Neuronal stem cell (in vitro differentiated cells): ENCODE measurements at regions not wholly inside any gene's neighbourhood (a gene's known extent, or its start where the extent isn't known, plus 50 kb on each side); places are given as distances from the start of the nearest gene placed in this dataset.

Source experiments
- DNase-seq: peaks from one replicate; pipeline ENCODE4 v3.0.0-alpha.2; 2013; ENCODE audit warnings: low spot score
- H2AFZ ChIP-seq: one replicate; pipeline ENCODE4 v1.6.1; 2013; ENCODE audit warnings: mild to moderate bottlenecking, low read length, inconsistent platforms
- H2AK5ac ChIP-seq: 2 replicates; pipeline ENCODE4 v1.6.1; 2013; ENCODE audit warnings: low read depth, mild to moderate bottlenecking, inconsistent platforms, low read length, moderate library complexity, mixed read lengths
- H2BK120ac ChIP-seq: 2 replicates; pipeline ENCODE4 v1.6.1; 2013; ENCODE audit warnings: low read depth, mild to moderate bottlenecking, inconsistent platforms, low read length, moderate library complexity, mixed read lengths
- H2BK12ac ChIP-seq: one replicate; pipeline ENCODE4 v1.6.1; 2013; ENCODE audit warnings: low read length, inconsistent platforms
- H2BK15ac ChIP-seq: 2 replicates; pipeline ENCODE4 v1.6.1; 2013; ENCODE audit warnings: mild to moderate bottlenecking, low read length, inconsistent platforms, mixed read lengths
- H2BK5ac ChIP-seq: one replicate; pipeline ENCODE4 v1.6.1; 2013; ENCODE audit warnings: inconsistent platforms, mild to moderate bottlenecking, low read length, moderate library complexity
- H3K14ac ChIP-seq: one replicate; pipeline ENCODE4 v1.6.1; 2013; ENCODE audit warnings: low read length, inconsistent platforms
- H3K18ac ChIP-seq: 2 replicates; pipeline ENCODE4 v1.6.1; 2013; ENCODE audit warnings: low read length, inconsistent platforms
- H3K23ac ChIP-seq: 2 replicates; pipeline ENCODE4 v1.6.1; 2013; ENCODE audit warnings: low read depth, mild to moderate bottlenecking, mixed read lengths, low read length, inconsistent platforms; ENCODE audit not compliant: poor library complexity
- H3K27ac ChIP-seq: replicated peaks from 3 replicates; pipeline ENCODE4 v1.5.1; 2013; ENCODE audit warnings: low read length, inconsistent platforms
- H3K27me3 ChIP-seq, 3 experiments: 2 replicates each; pipeline ENCODE4 v1.6.1; 2013; ENCODE audit warnings: low read length in 3 of 3, mild to moderate bottlenecking in 2 of 3, inconsistent platforms in 1 of 3, low read depth in 1 of 3, mixed read lengths in 1 of 3, moderate library complexity in 1 of 3; ENCODE audit not compliant: control insufficient read depth in 3 of 3, insufficient read depth in 3 of 3
- H3K36me3 ChIP-seq, 2 donors: replicated peaks in 1 of 2; 2 replicates each; pipeline ENCODE4 v1.6.1; 2013; ENCODE audit warnings: low read length in 2 of 2; ENCODE audit not compliant: control insufficient read depth in 2 of 2, insufficient read depth in 2 of 2
- H3K4ac ChIP-seq: 2 replicates; pipeline ENCODE4 v1.6.1; 2013; ENCODE audit warnings: inconsistent platforms, mild to moderate bottlenecking, low read length, moderate library complexity
- H3K4me1 ChIP-seq, 2 donors: 1 replicate in 1 of 2; 2 replicates in 1 of 2; pipeline ENCODE4 v1.6.1; 2013; ENCODE audit warnings: low read length in 2 of 2, low read depth in 1 of 2; ENCODE audit not compliant: control insufficient read depth in 2 of 2, insufficient read depth in 1 of 2
- H3K4me2 ChIP-seq: one replicate; pipeline ENCODE4 v1.6.1; 2013; ENCODE audit warnings: mild to moderate bottlenecking, low read length, inconsistent platforms; ENCODE audit not compliant: insufficient read depth, poor library complexity, severe bottlenecking
- H3K4me3 ChIP-seq, 2 donors: 2 replicates each; pipeline ENCODE4 v1.5.1; 2013; ENCODE audit warnings: low read length in 2 of 2, mild to moderate bottlenecking in 2 of 2, inconsistent platforms in 1 of 2, moderate library complexity in 1 of 2
- H3K79me1 ChIP-seq: one replicate; pipeline ENCODE4 v1.6.1; 2013; ENCODE audit warnings: low read depth, mild to moderate bottlenecking, inconsistent platforms, low read length, moderate library complexity
- H3K9ac ChIP-seq: one replicate; pipeline ENCODE4 v1.6.1; 2013; ENCODE audit warnings: mild to moderate bottlenecking, low read depth, low read length, inconsistent platforms; ENCODE audit not compliant: poor library complexity
- H3K9me3 ChIP-seq, 2 donors: replicated peaks in 1 of 2; 2 replicates each; pipeline versions ENCODE3 to v1.6.1; 2013; ENCODE audit warnings: low read length in 2 of 2, mild to moderate bottlenecking in 2 of 2, inconsistent platforms in 1 of 2, low read depth in 1 of 2, mixed read lengths in 1 of 2, moderate library complexity in 1 of 2; ENCODE audit not compliant: control insufficient read depth in 2 of 2, insufficient read depth in 1 of 2
- H4K8ac ChIP-seq: one replicate; pipeline ENCODE4 v1.6.1; 2013; ENCODE audit warnings: low read depth, mild to moderate bottlenecking, inconsistent platforms, low read length, moderate library complexity
- H4K91ac ChIP-seq: one replicate; pipeline ENCODE4 v1.6.1; 2013; ENCODE audit warnings: low read length, low read depth, mild to moderate bottlenecking, inconsistent platforms; ENCODE audit not compliant: poor library complexity
- WGBS, 2 donors: extraction: QIAGEN DNeasy Blood & Tissue Kit; methylation state at CpG; one replicate each; pipeline ENCODE4 v1.1.7; 2013; ENCODE audit warnings: missing lambda C conversion rate in 2 of 2, mixed read lengths in 1 of 2; ENCODE audit not compliant: insufficient read length in 2 of 2, insufficient replicate concordance in 1 of 2; ENCODE audit errors: extremely low coverage in 2 of 2; 5-methylcytosine and 5-hydroxymethylcytosine counted together

DNA sequence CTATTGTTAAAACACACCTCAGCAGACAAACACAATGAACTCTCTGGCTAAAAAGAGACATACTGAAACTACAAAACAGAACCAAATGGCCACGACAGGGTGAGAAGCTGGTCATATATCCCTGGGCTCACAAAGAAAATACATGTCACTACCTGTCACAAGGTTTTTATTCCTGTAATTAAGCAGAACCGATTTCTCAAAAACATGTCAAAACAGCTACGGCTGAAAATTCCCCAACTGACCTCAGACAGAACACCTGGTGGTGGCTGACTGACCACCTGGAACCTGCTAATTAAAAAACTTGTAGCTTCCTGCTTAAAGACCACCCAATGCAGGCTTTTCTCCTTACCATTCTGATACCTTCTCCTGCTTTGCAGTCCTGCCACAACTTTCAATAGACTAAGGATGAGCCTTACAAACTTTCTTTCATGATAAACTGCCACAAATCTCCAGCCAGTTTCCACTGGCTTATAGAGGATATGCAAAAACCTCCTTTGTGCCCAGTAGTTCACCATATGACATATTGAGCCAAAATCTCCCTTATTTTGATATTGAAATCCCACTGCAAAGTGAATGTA lies 571.9 kb downstream of the SPOCK3 start:
- Histone ChIP-seq H3K23ac (no peak overlapping the region), H3K4me2 (no peak overlapping the region), H3K4me3 (no peak overlapping the region), H4K8ac (no peak overlapping the region), H2BK12ac (no peak overlapping the region), H3K4ac (no peak overlapping the region), H3K27ac (no peak overlapping the region), H2BK120ac (no peak overlapping the region), H3K36me3 (no peaks in the 10 kb centered on the region), H3K79me1 (no peaks in the 10 kb centered on the region), H2AFZ (no peak overlapping the region), H3K27me3 (no peaks in the 10 kb centered on the region), H3K18ac (no peak overlapping the region), H3K9me3 (no peaks in the 10 kb centered on the region), H2AK5ac (no peak overlapping the region), H4K91ac (no peak overlapping the region), H3K14ac (no peak overlapping the region), H3K9ac (no peak overlapping the region), H3K4me1 (peaks cover 0 to 3% of the 10 kb centered on the region in 2 donors), H2BK15ac (no peak overlapping the region), H2BK5ac (no peak overlapping the region)
- DNase-seq: no peak
- WGBS, 2 donors: no CpG with 5 or more reads among the region's 3 CpGs

DNA sequence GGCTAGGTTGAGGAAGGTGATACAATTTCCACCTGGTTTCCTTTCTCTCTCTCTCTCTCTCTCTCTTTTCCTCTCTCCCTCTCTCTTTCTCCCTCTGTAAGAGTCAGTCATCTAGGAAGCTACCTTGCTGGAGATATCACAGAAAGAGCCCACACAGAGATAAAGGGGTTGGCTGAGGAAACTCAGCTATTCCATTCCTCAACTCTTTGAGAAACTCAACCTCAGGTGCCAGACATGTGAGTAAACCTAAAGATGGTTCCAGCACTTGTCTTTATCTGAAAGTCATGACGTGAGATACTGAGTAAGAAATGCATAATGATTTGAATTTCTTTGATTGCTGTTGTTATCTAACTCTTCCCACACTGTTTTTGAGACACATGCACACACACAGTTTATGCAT lies 564.0 kb downstream of the SPOCK3 start:
- Histone ChIP-seq H3K4me3 (no peak overlapping the region), H3K4me2 (no peak overlapping the region), H3K18ac (no peak overlapping the region), H3K27me3 (no peaks in the 10 kb centered on the region), H2AK5ac (no peak overlapping the region), H2BK15ac (no peak overlapping the region), H4K8ac (no peak overlapping the region), H3K27ac (no peak overlapping the region), H2BK120ac (no peak overlapping the region), H4K91ac (no peak overlapping the region), H3K9me3 (no peaks in the 10 kb centered on the region), H2AFZ (no peak overlapping the region), H3K9ac (no peak overlapping the region), H3K36me3 (no peaks in the 10 kb centered on the region), H3K4me1 (no peaks in the 10 kb centered on the region), H2BK5ac (no peak overlapping the region), H3K23ac (no peak overlapping the region), H3K79me1 (no peaks in the 10 kb centered on the region), H2BK12ac (no peak overlapping the region), H3K4ac (no peak overlapping the region), H3K14ac (no peak overlapping the region)
- no CpG with 5 or more reads among the region's 1 CpG for WGBS, 2 donors
- DNase-seq: no peak

DNA sequence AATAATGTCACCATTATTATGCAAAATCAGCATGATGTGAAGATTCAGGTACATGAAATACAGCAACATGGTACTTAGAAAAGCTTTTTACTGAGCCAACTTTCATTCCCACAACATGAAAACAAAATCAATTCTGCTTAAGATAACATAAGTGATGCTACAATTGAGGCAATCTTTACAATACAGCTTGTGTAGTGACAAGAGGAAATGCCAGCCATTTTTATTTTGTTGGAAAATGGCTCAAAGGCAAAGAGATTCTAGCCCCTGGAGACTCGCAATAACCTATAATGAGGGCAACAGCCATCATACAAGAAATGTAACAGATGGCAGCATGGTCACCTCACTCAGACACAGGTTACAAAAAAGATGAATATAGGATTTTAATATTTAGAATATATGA lies 560.4 kb downstream of the SPOCK3 start:
- Histone ChIP-seq H3K9ac (no peak overlapping the region), H3K23ac (no peak overlapping the region), H2BK5ac (no peak overlapping the region), H3K14ac (no peak overlapping the region), H2BK12ac (no peak overlapping the region), H3K9me3 (no peaks in the 10 kb centered on the region), H3K4me1 (no peaks in the 10 kb centered on the region), H2AK5ac (no peak overlapping the region), H3K4me3 (no peak overlapping the region), H4K91ac (no peak overlapping the region), H4K8ac (no peak overlapping the region), H3K18ac (no peak overlapping the region), H3K27me3 (no peaks in the 10 kb centered on the region), H3K36me3 (no peaks in the 10 kb centered on the region), H2BK15ac (no peak overlapping the region), H3K79me1 (no peaks in the 10 kb centered on the region), H2AFZ (no peak overlapping the region), H3K4ac (no peak overlapping the region), H3K4me2 (no peak overlapping the region), H2BK120ac (no peak overlapping the region), H3K27ac (no peak overlapping the region)
- DNase-seq: no peak
- no CpG with 5 or more reads among the region's 1 CpG for WGBS, 2 donors

GRCh38 chr4:166675411-166675810 lies 558.9 kb downstream of the SPOCK3 start:
- H2BK15ac ChIP-seq: no peak overlapping the region
- no peak overlapping the region for H2AFZ ChIP-seq
- no peak overlapping the region for H3K23ac ChIP-seq
- no peaks in the 10 kb centered on the region for H3K36me3 ChIP-seq
- H4K8ac ChIP-seq: no peak overlapping the region
- H3K4me3 ChIP-seq: no peak overlapping the region
- H3K9ac ChIP-seq: no peak overlapping the region
- no peak overlapping the region for H2BK5ac ChIP-seq
- H3K4ac ChIP-seq: no peak overlapping the region
- no CpG with 5 or more reads among the region's 4 CpGs for WGBS, 2 donors
- no peaks in the 10 kb centered on the region for H3K79me1 ChIP-seq
- H2BK120ac ChIP-seq: no peak overlapping the region
- H3K27ac ChIP-seq: no peak overlapping the region
- no peaks in the 10 kb centered on the region for H3K9me3 ChIP-seq
- H3K4me1 ChIP-seq: no peaks in the 10 kb centered on the region
- no peak overlapping the region for H3K4me2 ChIP-seq
- no peaks in the 10 kb centered on the region for H3K27me3 ChIP-seq
- no peak overlapping the region for H3K18ac ChIP-seq
- H2AK5ac ChIP-seq: no peak overlapping the region
- no peak for DNase-seq
- no peak overlapping the region for H3K14ac ChIP-seq
- no peak overlapping the region for H2BK12ac ChIP-seq
- H4K91ac ChIP-seq: no peak overlapping the region
